Smooth muscle cell (in vitro differentiated cells): ENCODE measurements at regions not wholly inside any gene's neighbourhood (a gene's known extent, or its start where the extent isn't known, plus 50 kb on each side); places are given as distances from the start of the nearest gene placed in this dataset.

Experiments used
- DNase-seq: peaks from one replicate; lab custom pipeline; 2025; ENCODE audit not compliant: unreplicated experiment; lab: John Stamatoyannopoulos, UW
- H2AFZ ChIP-seq: fragments of 200-600 bp; sonication (generic); 2 replicates; pipeline ENCODE4 v1.6.0; 2016; ENCODE audit warnings: antibody characterized with exemption, low read depth, mild to moderate bottlenecking
- H3F3A ChIP-seq: fragments of 200-600 bp; sonication (generic); 2 replicates; pipeline ENCODE4 v1.6.0; 2017; ENCODE audit warnings: antibody characterized with exemption, low read depth
- H3K27ac ChIP-seq: fragments of 200-600 bp; sonication (generic); 2 replicates; pipeline ENCODE4 v1.5.1; 2016; ENCODE audit warnings: low read depth, mild to moderate bottlenecking
- H3K27me3 ChIP-seq: fragments of 200-600 bp; sonication (generic); 2 replicates; pipeline ENCODE4 v1.6.1; 2016; ENCODE audit warnings: low read depth, mild to moderate bottlenecking
- H3K36me3 ChIP-seq: fragments of 200-600 bp; sonication (generic); 2 replicates; pipeline ENCODE4 v1.5.1; 2016; ENCODE audit warnings: low read depth
- H3K4me1 ChIP-seq: fragments of 200-600 bp; sonication (generic); 2 replicates; pipeline ENCODE4 v1.5.1; 2016; ENCODE audit warnings: low read depth
- H3K4me2 ChIP-seq: fragments of 200-600 bp; sonication (generic); 2 replicates; pipeline ENCODE4 v1.6.0; 2016; ENCODE audit warnings: mild to moderate bottlenecking
- H3K4me3 ChIP-seq: fragments of 200-600 bp; sonication (generic); 2 replicates; pipeline ENCODE4 v1.5.1; 2016; ENCODE audit warnings: mild to moderate bottlenecking
- H3K79me2 ChIP-seq: fragments of 200-600 bp; sonication (generic); 2 replicates; pipeline ENCODE4 v1.6.0; 2016; ENCODE audit warnings: low read depth, mild to moderate bottlenecking
- H3K9ac ChIP-seq: fragments of 200-600 bp; sonication (generic); 2 replicates; pipeline ENCODE4 v1.6.0; 2016; ENCODE audit warnings: low read depth
- H3K9me3 ChIP-seq: fragments of 200-600 bp; sonication (generic); replicated peaks from 2 replicates; pipeline ENCODE4 v1.5.1; 2016; ENCODE audit warnings: low read depth
- H4K20me1 ChIP-seq: fragments of 200-600 bp; sonication (generic); 2 replicates; pipeline ENCODE4 v1.6.0; 2016; ENCODE audit warnings: low read depth
- WGBS: methylation state at CpG from one replicate; pipeline ENCODE4 v1.1.7; 2016; ENCODE audit warnings: low lambda C conversion rate; 5-methylcytosine and 5-hydroxymethylcytosine counted together
- TF ChIP-seq, protein P1 (sequence below): fragments of 200-600 bp; sonication (generic); IDR thresholded peaks from 2 replicates; pipeline ENCODE4 v1.5.1; 2017; ENCODE audit warnings: borderline replicate concordance, mild to moderate bottlenecking, antibody characterized with exemption; ENCODE audit not compliant: insufficient read depth, poor library complexity, severe bottlenecking

DNA sequence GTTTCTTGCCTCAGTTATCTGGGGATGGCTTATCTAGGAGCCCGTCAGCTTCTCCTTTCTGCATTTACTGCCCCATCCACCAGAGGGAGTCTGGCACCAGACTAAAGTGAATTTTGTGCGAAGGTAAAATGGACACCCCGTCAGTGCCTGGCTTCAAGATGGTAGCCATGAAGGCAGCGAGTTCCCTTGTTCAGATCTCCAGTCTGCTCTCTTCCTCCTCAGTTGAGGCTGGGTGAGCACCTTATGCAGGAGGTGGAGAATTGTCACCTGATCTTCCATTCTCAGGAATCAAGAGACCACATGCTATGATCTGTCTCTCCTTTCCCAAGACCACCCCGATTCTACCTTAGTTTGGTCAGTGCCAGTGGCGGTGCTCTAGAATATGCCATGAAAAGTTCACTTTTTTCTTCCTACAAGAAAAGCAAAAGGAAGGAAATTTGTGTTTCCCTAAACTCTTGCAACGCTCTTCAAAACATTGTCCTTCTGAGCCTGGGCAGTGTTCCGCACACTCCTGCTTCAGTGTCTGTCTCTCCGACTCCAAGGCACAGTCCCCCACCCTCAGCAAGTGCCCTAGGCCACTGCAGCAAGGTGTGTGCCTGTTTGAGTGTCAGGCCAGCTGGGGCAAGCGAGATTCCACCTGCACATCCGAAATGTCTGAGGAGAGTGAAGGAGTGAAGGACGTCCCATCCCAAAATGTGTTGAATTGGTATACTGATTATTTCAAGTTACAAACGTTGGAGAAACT, 168.6 kb downstream of the SS18 start:
- no peak overlapping the region for H3K4me2 ChIP-seq
- no peaks in the 10 kb centered on the region for H3K79me2 ChIP-seq
- H3K36me3 ChIP-seq, result no peaks in the 10 kb centered on the region
- no peaks in the 10 kb centered on the region for H3K4me1 ChIP-seq
- no peaks in the 10 kb centered on the region for H3F3A ChIP-seq
- TF ChIP-seq, protein P1, sequence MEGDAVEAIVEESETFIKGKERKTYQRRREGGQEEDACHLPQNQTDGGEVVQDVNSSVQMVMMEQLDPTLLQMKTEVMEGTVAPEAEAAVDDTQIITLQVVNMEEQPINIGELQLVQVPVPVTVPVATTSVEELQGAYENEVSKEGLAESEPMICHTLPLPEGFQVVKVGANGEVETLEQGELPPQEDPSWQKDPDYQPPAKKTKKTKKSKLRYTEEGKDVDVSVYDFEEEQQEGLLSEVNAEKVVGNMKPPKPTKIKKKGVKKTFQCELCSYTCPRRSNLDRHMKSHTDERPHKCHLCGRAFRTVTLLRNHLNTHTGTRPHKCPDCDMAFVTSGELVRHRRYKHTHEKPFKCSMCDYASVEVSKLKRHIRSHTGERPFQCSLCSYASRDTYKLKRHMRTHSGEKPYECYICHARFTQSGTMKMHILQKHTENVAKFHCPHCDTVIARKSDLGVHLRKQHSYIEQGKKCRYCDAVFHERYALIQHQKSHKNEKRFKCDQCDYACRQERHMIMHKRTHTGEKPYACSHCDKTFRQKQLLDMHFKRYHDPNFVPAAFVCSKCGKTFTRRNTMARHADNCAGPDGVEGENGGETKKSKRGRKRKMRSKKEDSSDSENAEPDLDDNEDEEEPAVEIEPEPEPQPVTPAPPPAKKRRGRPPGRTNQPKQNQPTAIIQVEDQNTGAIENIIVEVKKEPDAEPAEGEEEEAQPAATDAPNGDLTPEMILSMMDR, result peak; percentile 54
- H3K9me3 ChIP-seq, result no peaks in the 10 kb centered on the region
- no peak overlapping the region for H3K4me3 ChIP-seq
- no peak overlapping the region for H3K27ac ChIP-seq
- WGBS, result 84% methylated on average over 13 of the region's 13 CpGs
- no peaks in the 10 kb centered on the region for H4K20me1 ChIP-seq
- peak overlapping the region; percentile 4 for H2AFZ ChIP-seq
- H3K9ac ChIP-seq, result no peak overlapping the region
- no peaks in the 10 kb centered on the region for H3K27me3 ChIP-seq
- DNase-seq, result no peak

DNA sequence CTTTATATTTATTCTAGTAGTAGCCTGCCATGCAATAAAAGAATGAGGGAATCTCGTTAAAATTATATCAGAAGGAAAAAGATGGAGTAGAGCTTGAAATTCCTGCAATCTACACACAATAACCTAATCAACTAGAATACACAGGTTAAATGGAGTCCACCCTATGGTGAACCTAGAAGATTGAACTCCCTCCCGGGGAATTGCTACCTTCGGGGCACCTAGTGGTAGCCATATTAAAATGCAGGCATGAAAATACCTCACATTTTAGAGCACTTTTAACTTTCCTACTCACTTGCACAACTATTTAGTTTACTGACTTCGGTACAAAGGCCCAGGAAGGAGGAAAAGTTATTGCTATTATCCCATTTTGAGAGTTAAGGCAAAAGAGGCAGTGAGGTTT, 174.5 kb downstream of the SS18 start:
- Histone ChIP-seq H3K27ac (no peak overlapping the region), H3F3A (no peaks in the 10 kb centered on the region), H3K4me3 (no peak overlapping the region), H3K9me3 (no peaks in the 10 kb centered on the region), H3K4me2 (no peak overlapping the region), H3K4me1 (no peaks in the 10 kb centered on the region), H4K20me1 (no peaks in the 10 kb centered on the region), H3K27me3 (no peaks in the 10 kb centered on the region), H2AFZ (no peak overlapping the region), H3K9ac (no peak overlapping the region), H3K36me3 (no peaks in the 10 kb centered on the region), H3K79me2 (no peaks in the 10 kb centered on the region)
- 95% methylated on average over 4 of the region's 4 CpGs for WGBS
- TF ChIP-seq, protein P1, result peak; percentile 17
- DNase-seq, result no peak

DNA sequence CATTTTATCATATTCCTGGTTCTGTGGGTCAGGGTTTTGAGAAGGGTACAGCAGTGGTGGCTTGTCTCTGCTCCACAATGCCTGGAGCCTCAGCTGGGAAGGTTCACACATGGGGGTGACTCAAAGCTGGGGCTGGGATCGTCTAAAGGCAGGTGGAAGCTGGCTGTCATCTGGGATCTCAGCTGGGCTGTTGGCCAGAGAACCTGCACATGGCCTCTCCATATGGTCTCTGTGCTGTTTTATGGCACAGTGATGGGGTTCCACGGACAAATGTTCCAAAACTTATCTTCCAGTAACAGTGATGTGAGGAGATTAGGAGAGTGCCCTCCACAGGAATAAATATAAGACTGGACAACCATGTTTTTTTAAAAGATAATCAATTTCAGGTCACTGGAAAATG, 191.4 kb downstream of the SS18 start:
- Histone ChIP-seq H3K4me1 (peaks cover 4% of the 10 kb centered on the region), H3K9ac (no peak overlapping the region), H3K27ac (no peak overlapping the region), H3K79me2 (no peaks in the 10 kb centered on the region), H2AFZ (no peak overlapping the region), H3K36me3 (no peaks in the 10 kb centered on the region), H3K9me3 (no peaks in the 10 kb centered on the region), H3F3A (no peaks in the 10 kb centered on the region), H3K27me3 (no peaks in the 10 kb centered on the region), H3K4me2 (no peak overlapping the region), H3K4me3 (no peak overlapping the region), H4K20me1 (no peaks in the 10 kb centered on the region)
- TF ChIP-seq, protein P1, result no peak
- no peak for DNase-seq
- 77% methylated on average over 2 of the region's 2 CpGs for WGBS

DNA sequence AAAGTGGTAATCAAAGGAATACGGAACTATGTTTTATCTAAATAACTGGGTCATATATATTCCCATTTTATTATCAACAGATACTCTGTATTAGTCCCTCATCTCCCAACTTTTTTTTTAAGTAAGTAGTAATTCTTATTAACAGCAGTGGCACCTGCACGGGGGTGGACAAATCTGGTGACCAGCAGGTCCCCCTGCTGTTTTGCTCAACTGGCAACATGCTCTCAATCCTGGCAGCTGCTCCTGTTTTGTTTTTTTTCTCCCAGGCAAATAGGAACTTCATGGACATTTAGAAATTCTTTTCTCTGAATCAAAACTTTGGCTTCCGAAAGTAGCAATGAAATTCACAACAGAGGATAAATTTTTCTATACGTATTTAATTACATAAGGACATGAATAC, 193.5 kb downstream of the SS18 start:
- H3K9ac ChIP-seq, result no peak overlapping the region
- H3F3A ChIP-seq, result no peaks in the 10 kb centered on the region
- TF ChIP-seq, protein P1, result no peak
- no peak overlapping the region for H3K4me2 ChIP-seq
- no peaks in the 10 kb centered on the region for H3K36me3 ChIP-seq
- WGBS, result 81% methylated on average over 4 of the region's 4 CpGs
- no peak for DNase-seq
- no peak overlapping the region for H3K27ac ChIP-seq
- no peaks in the 10 kb centered on the region for H3K9me3 ChIP-seq
- H4K20me1 ChIP-seq, result no peaks in the 10 kb centered on the region
- no peak overlapping the region for H2AFZ ChIP-seq
- H3K27me3 ChIP-seq, result peaks cover 2% of the 10 kb centered on the region
- peaks cover 4% of the 10 kb centered on the region for H3K4me1 ChIP-seq
- no peak overlapping the region for H3K4me3 ChIP-seq
- no peaks in the 10 kb centered on the region for H3K79me2 ChIP-seq
